GM12875 (cell line): ENCODE measurements at regions not wholly inside any gene's neighbourhood (a gene's known extent, or its start where the extent isn't known, plus 50 kb on each side); places are given as distances from the start of the nearest gene placed in this dataset.

ENCODE experiments used
- H3K4me3 ChIP-seq: one replicate; pipeline ENCODE4 v1.5.1; 2011; ENCODE audit warnings: low read depth, low read length, control low read depth
- CTCF ChIP-seq: IDR thresholded peaks from 2 replicates; pipeline ENCODE4 v1.5.1; 2011; ENCODE audit warnings: low read depth, mild to moderate bottlenecking, control low read depth, inconsistent platforms, low read length, moderate library complexity, borderline replicate concordance; ENCODE audit not compliant: insufficient read depth

GRCh38 chr2:173663835-173664512 lies 301.2 kb downstream of the SP3 start:
- no peak overlapping the region for H3K4me3 ChIP-seq
- no peak for TF ChIP-seq CTCF

GRCh38 chr2:173664513-173664910 lies 300.7 kb downstream of the SP3 start:
- no peak for TF ChIP-seq CTCF
- no peak overlapping the region for H3K4me3 ChIP-seq

GRCh38 chr2:173666171-173666888 lies 298.8 kb downstream of the SP3 start:
- no peak for TF ChIP-seq CTCF

GRCh38 chr2:173667014-173667413 lies 298.2 kb downstream of the SP3 start:
- H3K4me3 ChIP-seq, result no peak overlapping the region

More at GRCh38 chr2:173666171-173666888, 298.8 kb downstream of the SP3 start:
- H3K4me3 ChIP-seq, result no peak overlapping the region

GRCh38 chr2:173667415-173667814 lies 297.8 kb downstream of the SP3 start:
- H3K4me3 ChIP-seq, result no peak overlapping the region
- 0 out of 2 replicates have a peak, but pooled peaks have one; percentile 6 for TF ChIP-seq CTCF

More at GRCh38 chr2:173667014-173667413, 298.2 kb downstream of the SP3 start:
- TF ChIP-seq CTCF, result no peak

- no peak overlapping the region for H3K4me3 ChIP-seq
- TF ChIP-seq CTCF, result no peak
These were observed 295.8 kb downstream of the SP3 start for GRCh38 chr2:173669271-173669853.
